ENCODE measurements at regions not wholly inside any gene's neighbourhood (a gene's known extent, or its start where the extent isn't known, plus 50 kb on each side); places are given as distances from the start of the nearest gene placed in this dataset.

DNA sequence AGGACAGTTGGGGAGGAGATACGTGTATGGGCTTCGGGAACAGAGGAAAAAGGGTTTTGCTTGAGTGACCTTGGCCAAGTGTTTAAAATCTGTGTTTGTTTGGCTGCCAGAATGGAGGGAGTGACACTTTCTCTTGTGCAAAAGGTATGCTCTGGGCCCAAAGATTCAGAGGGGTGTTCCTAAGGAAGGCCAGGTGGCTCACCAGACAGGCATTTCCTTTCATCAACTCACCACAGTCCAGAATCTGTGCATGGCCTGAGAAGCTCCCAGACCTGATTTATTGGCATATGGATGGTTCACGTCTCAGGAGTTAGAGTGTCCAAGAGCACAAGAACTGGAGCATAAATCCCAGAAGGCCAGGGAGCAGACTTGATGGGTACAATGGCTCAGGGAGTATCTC, 53.4 kb upstream of the NLK start:
- Histone ChIP-seq H3K4me1 (no peaks in the 10 kb centered on the region), H3K27me3 (no peaks in the 10 kb centered on the region), H3K4me3 (ENCODE audit: low read depth, low read length) (no peak overlapping the region), H3K9me3 (no peaks in the 10 kb centered on the region), H3K36me3 (no peaks in the 10 kb centered on the region)
- no peak for TF ChIP-seq CTCF (IDR thresholded peaks at IDR 0.05; ENCODE audit: low read depth, low read length)
- DNase-seq: no peak

- H3K36me3 ChIP-seq: no peaks in the 10 kb centered on the region
- TF ChIP-seq CTCF (IDR thresholded peaks at IDR 0.05; ENCODE audit: low read depth, low read length): no peak
- no peaks in the 10 kb centered on the region for H3K9me3 ChIP-seq
- H3K4me3 ChIP-seq (ENCODE audit: low read depth, low read length): no peak overlapping the region
- no peak for DNase-seq
- no peaks in the 10 kb centered on the region for H3K4me1 ChIP-seq
- H3K27me3 ChIP-seq: no peaks in the 10 kb centered on the region
Observed at GRCh38 chr17:27990100-27990499, 52.4 kb upstream of the NLK start.

GRCh38 chr17:27990979-27991378, 51.5 kb upstream of the NLK start:
- no peaks in the 10 kb centered on the region for H3K27me3 ChIP-seq
- no peak for TF ChIP-seq CTCF (IDR thresholded peaks at IDR 0.05; ENCODE audit: low read depth, low read length)
- H3K4me3 ChIP-seq (ENCODE audit: low read depth, low read length): no peak overlapping the region
- H3K36me3 ChIP-seq: no peaks in the 10 kb centered on the region
- DNase-seq: no peak
- H3K9me3 ChIP-seq: no peaks in the 10 kb centered on the region
- no peaks in the 10 kb centered on the region for H3K4me1 ChIP-seq

- Histone ChIP-seq H3K9me3 (no peaks in the 10 kb centered on the region), H3K4me3 (ENCODE audit: low read depth, low read length) (no peak overlapping the region), H3K4me1 (no peaks in the 10 kb centered on the region), H3K36me3 (no peaks in the 10 kb centered on the region), H3K27me3 (no peaks in the 10 kb centered on the region)
- TF ChIP-seq CTCF (IDR thresholded peaks at IDR 0.05; ENCODE audit: low read depth, low read length): no peak
- DNase-seq: no peak
Observed at GRCh38 chr17:27991462-27991993, 50.9 kb upstream of the NLK start.
